ENCODE measurements at regions not wholly inside any gene's neighbourhood (a gene's known extent, or its start where the extent isn't known, plus 50 kb on each side); places are given as distances from the start of the nearest gene placed in this dataset.

DNA sequence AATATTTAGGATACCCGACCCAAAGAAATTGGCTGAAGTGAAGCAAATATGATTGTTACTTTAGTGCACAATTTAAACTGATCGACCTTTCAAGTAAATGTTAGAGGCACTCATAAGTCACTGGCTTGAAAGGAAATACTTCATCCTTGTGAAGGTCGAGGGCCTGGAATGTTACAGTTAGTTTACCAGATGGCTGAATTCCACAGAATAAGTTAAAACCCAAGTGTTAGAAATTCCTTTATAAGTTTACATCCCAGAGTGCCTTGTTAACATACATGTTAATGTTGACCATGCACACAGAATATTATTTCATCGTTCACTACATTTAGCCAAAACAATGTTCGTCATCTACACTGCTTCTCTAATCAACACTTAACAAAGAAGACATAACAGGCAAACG, 235.5 kb upstream of the ANO3 start:
- H3K4me1 Mint-ChIP-seq: no peaks in the 10 kb centered on the region; the same call in 2 of the 3 replicates
- Histone ChIP-seq H3K27ac (ENCODE audit: low read depth) (no peak overlapping the region), H3F3A (replicated peaks; ENCODE audit: low read depth) (no peaks in the 10 kb centered on the region), H3K4me1 (ENCODE audit: insufficient read depth) (no peaks in the 10 kb centered on the region), H3K4me2 (no peak overlapping the region), H3K79me2 (replicated peaks; ENCODE audit: insufficient read depth) (no peaks in the 10 kb centered on the region), H3K4me3 (no peak overlapping the region), H3K36me3 (ENCODE audit: insufficient read depth) (no peaks in the 10 kb centered on the region), H3K27me3 (ENCODE audit: insufficient read depth) (no peaks in the 10 kb centered on the region), H4K20me1 (replicated peaks; ENCODE audit: insufficient read depth) (no peaks in the 10 kb centered on the region), H3K9me2 (ENCODE audit: insufficient read depth) (no peaks in the 10 kb centered on the region), H2AFZ (no peak overlapping the region)
- no peak for TF ChIP-seq JUNB (IDR thresholded peaks at IDR 0.05; ENCODE audit: unreplicated experiment)
- no peak for TF ChIP-seq EZH2phosphoT487 (IDR thresholded peaks at IDR 0.05; ENCODE audit: unreplicated experiment)
- TF ChIP-seq POLR2AphosphoS5 (IDR thresholded peaks at IDR 0.05; ENCODE audit: low read depth): no peak
- TF ChIP-seq NANOG (IDR thresholded peaks at IDR 0.05; ENCODE audit: borderline replicate concordance): no peak
- no peak for TF ChIP-seq EZH2 (IDR thresholded peaks at IDR 0.05; ENCODE audit: low read depth, unreplicated experiment)
- TF ChIP-seq, protein P1, sequence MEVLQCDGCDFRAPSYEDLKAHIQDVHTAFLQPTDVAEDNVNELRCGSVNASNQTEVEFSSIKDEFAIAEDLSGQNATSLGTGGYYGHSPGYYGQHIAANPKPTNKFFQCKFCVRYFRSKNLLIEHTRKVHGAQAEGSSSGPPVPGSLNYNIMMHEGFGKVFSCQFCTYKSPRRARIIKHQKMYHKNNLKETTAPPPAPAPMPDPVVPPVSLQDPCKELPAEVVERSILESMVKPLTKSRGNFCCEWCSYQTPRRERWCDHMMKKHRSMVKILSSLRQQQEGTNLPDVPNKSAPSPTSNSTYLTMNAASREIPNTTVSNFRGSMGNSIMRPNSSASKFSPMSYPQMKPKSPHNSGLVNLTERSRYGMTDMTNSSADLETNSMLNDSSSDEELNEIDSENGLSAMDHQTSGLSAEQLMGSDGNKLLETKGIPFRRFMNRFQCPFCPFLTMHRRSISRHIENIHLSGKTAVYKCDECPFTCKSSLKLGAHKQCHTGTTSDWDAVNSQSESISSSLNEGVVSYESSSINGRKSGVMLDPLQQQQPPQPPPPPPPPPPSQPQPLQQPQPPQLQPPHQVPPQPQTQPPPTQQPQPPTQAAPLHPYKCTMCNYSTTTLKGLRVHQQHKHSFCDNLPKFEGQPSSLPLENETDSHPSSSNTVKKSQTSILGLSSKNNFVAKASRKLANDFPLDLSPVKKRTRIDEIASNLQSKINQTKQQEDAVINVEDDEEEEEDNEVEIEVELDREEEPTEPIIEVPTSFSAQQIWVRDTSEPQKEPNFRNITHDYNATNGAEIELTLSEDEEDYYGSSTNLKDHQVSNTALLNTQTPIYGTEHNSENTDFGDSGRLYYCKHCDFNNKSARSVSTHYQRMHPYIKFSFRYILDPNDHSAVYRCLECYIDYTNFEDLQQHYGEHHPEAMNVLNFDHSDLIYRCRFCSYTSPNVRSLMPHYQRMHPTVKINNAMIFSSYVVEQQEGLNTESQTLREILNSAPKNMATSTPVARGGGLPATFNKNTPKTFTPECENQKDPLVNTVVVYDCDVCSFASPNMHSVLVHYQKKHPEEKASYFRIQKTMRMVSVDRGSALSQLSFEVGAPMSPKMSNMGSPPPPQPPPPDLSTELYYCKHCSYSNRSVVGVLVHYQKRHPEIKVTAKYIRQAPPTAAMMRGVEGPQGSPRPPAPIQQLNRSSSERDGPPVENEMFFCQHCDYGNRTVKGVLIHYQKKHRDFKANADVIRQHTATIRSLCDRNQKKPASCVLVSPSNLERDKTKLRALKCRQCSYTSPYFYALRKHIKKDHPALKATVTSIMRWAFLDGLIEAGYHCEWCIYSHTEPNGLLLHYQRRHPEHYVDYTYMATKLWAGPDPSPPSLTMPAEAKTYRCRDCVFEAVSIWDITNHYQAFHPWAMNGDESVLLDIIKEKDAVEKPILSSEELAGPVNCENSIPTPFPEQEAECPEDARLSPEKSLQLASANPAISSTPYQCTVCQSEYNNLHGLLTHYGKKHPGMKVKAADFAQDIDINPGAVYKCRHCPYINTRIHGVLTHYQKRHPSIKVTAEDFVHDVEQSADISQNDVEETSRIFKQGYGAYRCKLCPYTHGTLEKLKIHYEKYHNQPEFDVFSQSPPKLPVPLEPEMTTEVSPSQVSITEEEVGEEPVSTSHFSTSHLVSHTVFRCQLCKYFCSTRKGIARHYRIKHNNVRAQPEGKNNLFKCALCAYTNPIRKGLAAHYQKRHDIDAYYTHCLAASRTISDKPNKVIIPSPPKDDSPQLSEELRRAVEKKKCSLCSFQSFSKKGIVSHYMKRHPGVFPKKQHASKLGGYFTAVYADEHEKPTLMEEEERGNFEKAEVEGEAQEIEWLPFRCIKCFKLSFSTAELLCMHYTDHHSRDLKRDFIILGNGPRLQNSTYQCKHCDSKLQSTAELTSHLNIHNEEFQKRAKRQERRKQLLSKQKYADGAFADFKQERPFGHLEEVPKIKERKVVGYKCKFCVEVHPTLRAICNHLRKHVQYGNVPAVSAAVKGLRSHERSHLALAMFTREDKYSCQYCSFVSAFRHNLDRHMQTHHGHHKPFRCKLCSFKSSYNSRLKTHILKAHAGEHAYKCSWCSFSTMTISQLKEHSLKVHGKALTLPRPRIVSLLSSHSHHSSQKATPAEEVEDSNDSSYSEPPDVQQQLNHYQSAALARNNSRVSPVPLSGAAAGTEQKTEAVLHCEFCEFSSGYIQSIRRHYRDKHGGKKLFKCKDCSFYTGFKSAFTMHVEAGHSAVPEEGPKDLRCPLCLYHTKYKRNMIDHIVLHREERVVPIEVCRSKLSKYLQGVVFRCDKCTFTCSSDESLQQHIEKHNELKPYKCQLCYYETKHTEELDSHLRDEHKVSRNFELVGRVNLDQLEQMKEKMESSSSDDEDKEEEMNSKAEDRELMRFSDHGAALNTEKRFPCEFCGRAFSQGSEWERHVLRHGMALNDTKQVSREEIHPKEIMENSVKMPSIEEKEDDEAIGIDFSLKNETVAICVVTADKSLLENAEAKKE (CRISPR knock-in tag; IDR thresholded peaks at IDR 0.05): no peak
- TF ChIP-seq ZNF114 (CRISPR knock-in tag; IDR thresholded peaks at IDR 0.05): no peak
- no peak for TF ChIP-seq STAT1 (IDR thresholded peaks at IDR 0.05; ENCODE audit: unreplicated experiment)
- no peak for TF ChIP-seq ZNF331 (CRISPR knock-in tag; IDR thresholded peaks at IDR 0.05; ENCODE audit: low read depth)
- H3K27me3 Mint-ChIP-seq (ENCODE audit: insufficient read depth, low read depth, poor library complexity): peaks cover 3% of the 10 kb centered on the region
- ATAC-seq (no peak), DNase-seq (ENCODE audit: low spot score) (peak; percentile 5)
- no peak overlapping the region for H3K4me3 Mint-ChIP-seq
- H3K36me3 Mint-ChIP-seq (ENCODE audit: low read depth): no peaks in the 10 kb centered on the region
- no peak overlapping the region for H3K27ac Mint-ChIP-seq
- no peaks in the 10 kb centered on the region; the same call in 2 of the 3 replicates for H3K9me3 Mint-ChIP-seq

Data from GM23338 (cell line).